GM23338 (cell line): ENCODE measurements at regions not wholly inside any gene's neighbourhood (a gene's known extent, or its start where the extent isn't known, plus 50 kb on each side); places are given as distances from the start of the nearest gene placed in this dataset.

Source experiments
- ATAC-seq: fragments of 200-7000 bp; cut with Tn5 transposase; 3 replicates; pipeline ENCODE4 v1.9.1; 2020
- DNase-seq: peaks from one replicate; pipeline ENCODE4 v3.0.0-alpha.2; 2015; ENCODE audit warnings: low spot score
- H2AFZ ChIP-seq: fragments of 200-600 bp; sonication (generic); 2 replicates; pipeline ENCODE4 v1.8.0; 2016; ENCODE audit warnings: antibody characterized with exemption, mild to moderate bottlenecking, moderate library complexity
- H3F3A ChIP-seq: fragments of 200-600 bp; sonication (generic); replicated peaks from 2 replicates; pipeline ENCODE4 v1.8.0; 2017; ENCODE audit warnings: antibody characterized with exemption, mixed run types, low read depth
- H3K27ac ChIP-seq: fragments of 200-600 bp; sonication (generic); 2 replicates; pipeline ENCODE4 v1.6.1; 2016; ENCODE audit warnings: low read depth
- H3K27me3 ChIP-seq: fragments of 200-600 bp; sonication (generic); 2 replicates; pipeline ENCODE4 v1.8.0; 2016; ENCODE audit warnings: mild to moderate bottlenecking, mixed run types, moderate library complexity; ENCODE audit not compliant: insufficient read depth
- H3K36me3 ChIP-seq: fragments of 200-600 bp; sonication (generic); 2 replicates; pipeline ENCODE4 v1.8.0; 2016; ENCODE audit warnings: mild to moderate bottlenecking; ENCODE audit not compliant: insufficient read depth
- H3K4me1 ChIP-seq: fragments of 200-600 bp; sonication (generic); 2 replicates; pipeline ENCODE4 v1.8.0; 2016; ENCODE audit warnings: mild to moderate bottlenecking, moderate library complexity; ENCODE audit not compliant: insufficient read depth
- H3K4me2 ChIP-seq: fragments of 200-600 bp; sonication (generic); 2 replicates; pipeline ENCODE4 v1.7.1; 2017; ENCODE audit warnings: mixed run types
- H3K4me3 ChIP-seq: fragments of 200-600 bp; sonication (generic); 2 replicates; pipeline ENCODE4 v1.6.1; 2016; ENCODE audit warnings: mixed run types
- H3K79me2 ChIP-seq: fragments of 200-600 bp; sonication (generic); replicated peaks from 2 replicates; pipeline ENCODE4 v1.8.0; 2017; ENCODE audit warnings: mild to moderate bottlenecking; ENCODE audit not compliant: insufficient read depth
- H3K9me2 ChIP-seq: fragments of 200-600 bp; sonication (generic); 2 replicates; pipeline ENCODE4 v1.8.0; 2017; ENCODE audit not compliant: insufficient read depth
- H4K20me1 ChIP-seq: fragments of 200-600 bp; sonication (generic); replicated peaks from 2 replicates; pipeline ENCODE4 v1.8.0; 2017; ENCODE audit warnings: mild to moderate bottlenecking; ENCODE audit not compliant: insufficient read depth
- H3K27ac Mint-ChIP-seq: 2 replicates; pipeline ENCODE4 v1.8.0; 2020; ENCODE audit warnings: inconsistent platforms, mild to moderate bottlenecking, moderate library complexity, mixed read lengths
- H3K27me3 Mint-ChIP-seq: 3 replicates; pipeline ENCODE4 v1.8.0; 2022; ENCODE audit warnings: low read depth, mild to moderate bottlenecking, moderate library complexity, mixed read lengths, inconsistent platforms; ENCODE audit not compliant: insufficient read depth, poor library complexity
- H3K36me3 Mint-ChIP-seq: 3 replicates; pipeline ENCODE4 v1.8.0; 2021; ENCODE audit warnings: low read depth, mild to moderate bottlenecking, inconsistent platforms, moderate library complexity, mixed read lengths
- H3K4me1 Mint-ChIP-seq: 3 replicates; pipeline ENCODE4 v1.8.0; 2020; ENCODE audit warnings: mild to moderate bottlenecking, inconsistent platforms, mixed read lengths
- H3K4me3 Mint-ChIP-seq: 3 replicates; pipeline ENCODE4 v1.8.0; 2021; ENCODE audit warnings: moderate library complexity, mild to moderate bottlenecking, inconsistent platforms, mixed read lengths
- H3K9me3 Mint-ChIP-seq: 3 replicates; pipeline ENCODE4 v1.8.0; 2020; ENCODE audit warnings: moderate library complexity, mild to moderate bottlenecking, inconsistent platforms, mixed read lengths
- CTCF ChIP-seq, 2 experiments: fragments of 200-600 bp in 1 of 2; sonication (generic) in 1 of 2; conservative IDR thresholded peaks; 2 replicates each; pipeline versions ENCODE4 v1.5.1 to v1.6.1; 2016 to 2017; ENCODE audit warnings: antibody characterized with exemption in 2 of 2, low read depth in 2 of 2, mild to moderate bottlenecking in 2 of 2, moderate library complexity in 1 of 2
- ETS1 ChIP-seq: IDR thresholded peaks from 2 replicates; pipeline ENCODE4 v1.6.1; 2016; ENCODE audit warnings: antibody characterized with exemption
- EZH2 ChIP-seq: fragments of 200-600 bp; sonication (generic); IDR thresholded peaks from one replicate; pipeline ENCODE4 v1.8.0; 2017; ENCODE audit warnings: antibody characterized with exemption, mild to moderate bottlenecking, low read depth; ENCODE audit not compliant: unreplicated experiment
- EZH2phosphoT487 ChIP-seq: fragments of 200-600 bp; sonication (generic); IDR thresholded peaks from one replicate; pipeline ENCODE4 v1.8.1; 2018; ENCODE audit warnings: antibody characterized with exemption; ENCODE audit not compliant: unreplicated experiment
- NANOG ChIP-seq: IDR thresholded peaks from 2 replicates; pipeline ENCODE4 v1.6.1; 2016; ENCODE audit warnings: antibody characterized with exemption, borderline replicate concordance
- POLR2AphosphoS5 ChIP-seq: IDR thresholded peaks from 2 replicates; pipeline ENCODE4 v1.6.1; 2016; ENCODE audit warnings: antibody characterized with exemption, low read depth
- REST ChIP-seq: IDR thresholded peaks from one replicate; pipeline ENCODE4 v1.6.1; 2018; ENCODE audit warnings: antibody characterized with exemption; ENCODE audit not compliant: unreplicated experiment
- STAT1 ChIP-seq: IDR thresholded peaks from one replicate; pipeline ENCODE4 v1.6.1; 2016; ENCODE audit warnings: antibody characterized with exemption; ENCODE audit not compliant: unreplicated experiment
- ZNF114 ChIP-seq: fragments of 250-450 bp; sonication (Bioruptor Pico); IDR thresholded peaks from 2 replicates; pipeline ENCODE4 v1.5.0; 2020; ENCODE audit warnings: mild to moderate bottlenecking, moderate library complexity
- ZNF331 ChIP-seq: fragments of 250-450 bp; sonication (Bioruptor Pico); IDR thresholded peaks from 2 replicates; pipeline ENCODE4 v1.5.0; 2020; ENCODE audit warnings: low read depth, mild to moderate bottlenecking, moderate library complexity

- Mint-ChIP-seq H3K27ac (no peak overlapping the region), H3K36me3 (no peaks in the 10 kb centered on the region), H3K4me3 (no peak overlapping the region), H3K27me3 (no peaks in the 10 kb centered on the region), H3K4me1 (no peaks in the 10 kb centered on the region), H3K9me3 (no peaks in the 10 kb centered on the region)
- no peak overlapping the region for H3K4me3 ChIP-seq
- H4K20me1 ChIP-seq = no peaks in the 10 kb centered on the region
- no peaks in the 10 kb centered on the region for H3K36me3 ChIP-seq
- no peaks in the 10 kb centered on the region for H3K79me2 ChIP-seq
- no peak overlapping the region for H3K27ac ChIP-seq
- 0 out of 2 replicates have a peak overlapping the region, but pooled peaks have one; percentile 43 for H2AFZ ChIP-seq
- no peaks in the 10 kb centered on the region for H3K27me3 ChIP-seq
- DNase-seq = no peak
- H3F3A ChIP-seq = no peaks in the 10 kb centered on the region
- no peak overlapping the region for H3K4me2 ChIP-seq
- no peak for TF ChIP-seq ETS1
- TF ChIP-seq EZH2 = no peak
- no peak for TF ChIP-seq POLR2AphosphoS5
- TF ChIP-seq NANOG = no peak
- TF ChIP-seq ZNF114 (CRISPR knock-in tag) = no peak
- TF ChIP-seq EZH2phosphoT487 = no peak
- no peak for TF ChIP-seq CTCF (conservative IDR thresholded peaks at IDR 0.05; ENCODE audit: low read depth in 2 of 2)
- no peak for TF ChIP-seq REST
- TF ChIP-seq ZNF331 = no peak
- TF ChIP-seq STAT1 = no peak
- H3K9me2 ChIP-seq = no peaks in the 10 kb centered on the region
- no peak for ATAC-seq
- H3K4me1 ChIP-seq = no peaks in the 10 kb centered on the region
Observed at GRCh38 chr2:66926594-66927112, 470.5 kb upstream of the ETAA1 start.
